ENCODE measurements at regions not wholly inside any gene's neighbourhood (a gene's known extent, or its start where the extent isn't known, plus 50 kb on each side); places are given as distances from the start of the nearest gene placed in this dataset.

DNA sequence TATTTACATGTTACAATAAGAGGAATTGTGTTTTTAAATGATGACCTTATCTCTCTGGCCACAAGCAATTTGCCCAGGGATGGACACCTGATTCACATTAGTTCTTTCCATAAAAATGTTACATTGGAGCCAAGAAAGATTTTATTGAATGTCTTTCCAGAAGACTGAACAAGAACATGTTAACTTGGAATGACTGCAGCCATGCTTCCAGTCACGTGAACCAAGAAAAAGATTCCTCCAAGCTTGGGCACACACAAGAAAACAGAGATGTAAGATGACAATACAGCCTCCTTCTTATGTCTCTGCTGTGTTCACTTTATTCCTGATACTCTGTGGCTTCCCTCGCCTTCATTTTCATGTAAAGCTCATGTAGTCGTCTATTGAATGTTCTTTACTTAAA, 737.6 kb downstream of the TRIML1 start:
- DNase-seq (ENCODE audit: extremely low spot score in 2 of 2) = no peak
- Histone ChIP-seq H3K4me1 (peaks cover 6% of the 10 kb centered on the region), H3K36me3 (no peaks in the 10 kb centered on the region), H3K27me3 (no peaks in the 10 kb centered on the region), H3K27ac (no peak overlapping the region), H3K4me3 (no peak overlapping the region), H3K9me3 (no peaks in the 10 kb centered on the region)
- no peak for TF ChIP-seq POLR2AphosphoS5 (IDR thresholded peaks at IDR 0.05; ENCODE audit: insufficient read depth in 1 of 2, low read depth in 1 of 2)
- intact Hi-C loops (cut with DNase I) = no loop called here

DNA sequence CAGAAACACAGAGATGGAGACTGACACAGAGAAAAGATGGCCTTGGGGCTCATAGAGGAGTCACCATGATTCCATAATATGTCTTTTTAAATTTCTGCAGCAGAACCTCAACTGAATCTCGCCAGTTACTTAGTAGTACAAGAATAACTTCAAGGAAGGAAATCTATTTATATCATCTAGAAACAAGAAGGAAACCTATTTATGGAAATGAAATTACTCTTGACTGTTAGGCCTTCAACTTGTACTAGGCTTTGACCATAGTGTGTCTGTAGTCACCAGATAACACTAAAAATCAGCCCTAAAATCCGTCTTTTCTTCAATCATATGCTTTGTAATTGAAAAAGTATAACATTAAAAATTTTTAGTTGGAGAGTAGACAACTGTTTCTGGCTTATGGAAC, 740.4 kb downstream of the TRIML1 start:
- Histone ChIP-seq H3K36me3 (no peaks in the 10 kb centered on the region), H3K4me3 (no peak overlapping the region), H3K4me1 (peaks cover 6% of the 10 kb centered on the region), H3K27me3 (no peaks in the 10 kb centered on the region), H3K9me3 (no peaks in the 10 kb centered on the region), H3K27ac (no peak overlapping the region)
- no peak for DNase-seq (ENCODE audit: extremely low spot score in 2 of 2)
- intact Hi-C loops (cut with DNase I) = no loop called here
- TF ChIP-seq, protein P1, sequence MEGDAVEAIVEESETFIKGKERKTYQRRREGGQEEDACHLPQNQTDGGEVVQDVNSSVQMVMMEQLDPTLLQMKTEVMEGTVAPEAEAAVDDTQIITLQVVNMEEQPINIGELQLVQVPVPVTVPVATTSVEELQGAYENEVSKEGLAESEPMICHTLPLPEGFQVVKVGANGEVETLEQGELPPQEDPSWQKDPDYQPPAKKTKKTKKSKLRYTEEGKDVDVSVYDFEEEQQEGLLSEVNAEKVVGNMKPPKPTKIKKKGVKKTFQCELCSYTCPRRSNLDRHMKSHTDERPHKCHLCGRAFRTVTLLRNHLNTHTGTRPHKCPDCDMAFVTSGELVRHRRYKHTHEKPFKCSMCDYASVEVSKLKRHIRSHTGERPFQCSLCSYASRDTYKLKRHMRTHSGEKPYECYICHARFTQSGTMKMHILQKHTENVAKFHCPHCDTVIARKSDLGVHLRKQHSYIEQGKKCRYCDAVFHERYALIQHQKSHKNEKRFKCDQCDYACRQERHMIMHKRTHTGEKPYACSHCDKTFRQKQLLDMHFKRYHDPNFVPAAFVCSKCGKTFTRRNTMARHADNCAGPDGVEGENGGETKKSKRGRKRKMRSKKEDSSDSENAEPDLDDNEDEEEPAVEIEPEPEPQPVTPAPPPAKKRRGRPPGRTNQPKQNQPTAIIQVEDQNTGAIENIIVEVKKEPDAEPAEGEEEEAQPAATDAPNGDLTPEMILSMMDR (IDR thresholded peaks at IDR 0.05) = no peak
- TF ChIP-seq POLR2A (IDR thresholded peaks at IDR 0.05) (no peak), POLR2AphosphoS5 (IDR thresholded peaks at IDR 0.05; ENCODE audit: insufficient read depth in 1 of 2, low read depth in 1 of 2) (no peak)

DNA sequence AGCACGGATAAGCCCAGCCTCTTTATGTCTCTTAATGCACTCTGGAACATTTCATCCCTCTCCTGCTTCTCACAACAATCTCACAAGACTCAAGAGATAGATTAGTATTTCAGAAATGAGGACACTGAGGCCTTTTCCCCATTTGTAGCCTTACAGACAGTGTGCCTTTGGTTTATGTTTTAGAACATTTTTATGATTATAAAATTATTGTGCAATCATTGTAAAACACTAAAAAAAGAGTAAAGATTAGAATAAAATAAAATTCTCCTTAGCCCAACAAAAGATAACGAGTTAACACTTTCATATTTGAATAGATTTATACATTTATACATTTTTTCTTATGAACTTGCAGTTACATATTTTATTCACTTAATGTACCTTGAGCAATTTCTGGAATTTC, 748.7 kb downstream of the TRIML1 start:
- H3K27ac ChIP-seq = no peak overlapping the region
- H3K9me3 ChIP-seq = no peaks in the 10 kb centered on the region
- intact Hi-C loops (cut with DNase I) = no loop called here
- no peaks in the 10 kb centered on the region for H3K27me3 ChIP-seq
- H3K4me1 ChIP-seq = no peaks in the 10 kb centered on the region
- TF ChIP-seq POLR2AphosphoS5 (IDR thresholded peaks at IDR 0.05; ENCODE audit: insufficient read depth in 1 of 2, low read depth in 1 of 2) (no peak), POLR2A (IDR thresholded peaks at IDR 0.05) (no peak)
- TF ChIP-seq, protein P1 (IDR thresholded peaks at IDR 0.05) = no peak
- no peak overlapping the region for H3K4me3 ChIP-seq
- no peaks in the 10 kb centered on the region for H3K36me3 ChIP-seq
- no peak for DNase-seq (ENCODE audit: extremely low spot score in 2 of 2)

DNA sequence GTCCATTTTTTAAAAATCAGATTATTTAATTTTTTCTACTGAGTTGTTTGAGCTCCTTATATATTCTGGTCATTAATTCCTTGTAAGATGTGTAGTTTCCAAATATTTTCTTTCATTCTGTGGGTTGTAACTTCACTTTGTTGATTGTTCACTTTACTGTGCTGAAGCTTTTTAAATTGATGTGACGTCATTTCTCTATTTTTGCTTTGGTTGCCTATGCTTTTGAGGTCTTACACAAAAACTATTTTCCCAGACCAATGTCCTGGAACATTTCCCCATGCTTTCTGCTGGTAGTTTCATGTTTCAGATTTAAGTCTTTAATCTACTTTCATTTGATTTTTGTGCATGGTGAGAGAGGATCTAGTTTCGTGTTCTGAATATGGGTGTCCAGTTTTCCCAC, 753.6 kb downstream of the TRIML1 start:
- Histone ChIP-seq H3K9me3 (no peaks in the 10 kb centered on the region), H3K27me3 (no peaks in the 10 kb centered on the region), H3K4me3 (no peak overlapping the region), H3K4me1 (no peaks in the 10 kb centered on the region), H3K36me3 (no peaks in the 10 kb centered on the region), H3K27ac (no peak overlapping the region)
- intact Hi-C loops (cut with DNase I) = no loop called here
- no peak for DNase-seq (ENCODE audit: extremely low spot score in 2 of 2)
- no peak for TF ChIP-seq POLR2AphosphoS5 (IDR thresholded peaks at IDR 0.05; ENCODE audit: insufficient read depth in 1 of 2, low read depth in 1 of 2)
- TF ChIP-seq, protein P1 (IDR thresholded peaks at IDR 0.05) = no peak
- TF ChIP-seq POLR2A (IDR thresholded peaks at IDR 0.05) = no peak

DNA sequence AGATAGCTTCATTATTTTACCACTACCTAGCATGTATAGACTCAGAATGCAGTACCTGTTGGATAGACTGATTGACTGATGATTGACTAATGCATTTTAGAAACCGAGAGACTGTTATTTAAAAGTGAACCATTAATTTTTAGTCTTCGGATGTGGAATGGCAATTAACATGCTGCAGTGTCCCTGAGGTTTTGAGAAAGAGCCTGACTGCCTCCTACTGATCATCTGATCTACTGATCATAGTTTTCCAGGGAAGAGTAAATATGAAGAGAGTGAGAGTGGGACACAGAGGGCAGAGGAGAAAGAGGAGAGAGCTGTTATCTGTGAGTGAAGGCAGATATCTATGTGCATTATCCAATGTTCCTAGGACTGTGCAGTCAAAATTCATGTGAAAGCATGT, 764.7 kb downstream of the TRIML1 start:
- intact Hi-C loops (cut with DNase I) = no loop called here
- Histone ChIP-seq H3K36me3 (no peaks in the 10 kb centered on the region), H3K9me3 (no peaks in the 10 kb centered on the region), H3K27me3 (no peaks in the 10 kb centered on the region), H3K4me3 (no peak overlapping the region), H3K4me1 (no peaks in the 10 kb centered on the region), H3K27ac (no peak overlapping the region)
- TF ChIP-seq POLR2A (IDR thresholded peaks at IDR 0.05) (no peak), POLR2AphosphoS5 (IDR thresholded peaks at IDR 0.05; ENCODE audit: insufficient read depth in 1 of 2, low read depth in 1 of 2) (no peak)
- TF ChIP-seq, protein P1 (IDR thresholded peaks at IDR 0.05) = no peak
- DNase-seq (ENCODE audit: extremely low spot score in 2 of 2) = no peak

DNA sequence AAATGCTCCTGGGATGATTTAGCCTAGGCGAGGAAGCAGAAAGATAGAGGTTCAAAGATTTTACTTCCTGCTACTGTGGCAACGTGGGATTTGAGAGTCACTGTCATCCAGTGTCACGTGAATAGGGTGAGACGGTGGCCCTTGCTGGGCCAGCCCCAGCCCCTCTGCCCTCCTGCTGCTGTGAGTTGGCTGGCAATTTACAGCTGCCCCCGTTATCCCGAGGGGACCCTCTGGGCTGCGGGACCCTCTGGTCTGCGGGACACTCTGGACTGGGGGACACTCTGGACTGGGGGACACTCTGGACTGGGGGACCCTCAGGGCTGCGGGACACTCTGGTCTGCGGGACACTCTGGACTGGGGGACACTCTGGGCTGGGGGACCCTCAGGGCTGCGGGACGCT, 765.4 kb downstream of the TRIML1 start:
- intact Hi-C loops (cut with DNase I) = no loop called here
- TF ChIP-seq POLR2AphosphoS5 (IDR thresholded peaks at IDR 0.05; ENCODE audit: insufficient read depth in 1 of 2, low read depth in 1 of 2) (no peak), POLR2A (IDR thresholded peaks at IDR 0.05) (no peak)
- TF ChIP-seq, protein P1 (IDR thresholded peaks at IDR 0.05) = no peak
- Histone ChIP-seq H3K27ac (no peak overlapping the region), H3K27me3 (no peaks in the 10 kb centered on the region), H3K9me3 (no peaks in the 10 kb centered on the region), H3K4me3 (no peak overlapping the region), H3K4me1 (no peaks in the 10 kb centered on the region), H3K36me3 (no peaks in the 10 kb centered on the region)
- DNase-seq (ENCODE audit: extremely low spot score in 2 of 2) = no peak
